Aorta (tissue), 5 donors: ENCODE measurements at regions not wholly inside any gene's neighbourhood (a gene's known extent, or its start where the extent isn't known, plus 50 kb on each side); places are given as distances from the start of the nearest gene placed in this dataset.

Experiments
- ATAC-seq: fragments of 200-7000 bp; cut with Tn5 transposase; one replicate; pipeline ENCODE4 v1.9.1; 2022; ENCODE audit warnings: moderate library complexity; ENCODE audit not compliant: low FRiP score
- DNase-seq, 2 donors: peaks; one replicate each; pipeline ENCODE4 v3.0.0-alpha.2; 2020
- H3K27ac ChIP-seq, 2 donors: one replicate each; pipeline ENCODE4 v1.5.1; 2013; ENCODE audit warnings: low read length in 2 of 2, mild to moderate bottlenecking in 2 of 2, moderate library complexity in 2 of 2, control low read depth in 1 of 2, inconsistent platforms in 1 of 2, low read depth in 1 of 2
- H3K27me3 ChIP-seq, 2 donors: one replicate each; pipeline ENCODE4 v1.6.1; 2013; ENCODE audit warnings: control low read depth in 1 of 2, low read length in 1 of 2, mild to moderate bottlenecking in 1 of 2, moderate library complexity in 1 of 2; ENCODE audit not compliant: insufficient read depth in 2 of 2, control insufficient read depth in 1 of 2
- H3K36me3 ChIP-seq, 2 donors: one replicate each; pipeline ENCODE4 v1.6.1; 2013; ENCODE audit warnings: control low read depth in 1 of 2, low read length in 1 of 2, mild to moderate bottlenecking in 1 of 2; ENCODE audit not compliant: insufficient read depth in 2 of 2, control insufficient read depth in 1 of 2
- H3K4me1 ChIP-seq, 2 donors: one replicate each; pipeline ENCODE4 v1.6.1; 2013; ENCODE audit warnings: low read length in 2 of 2, control low read depth in 1 of 2, mild to moderate bottlenecking in 1 of 2, moderate library complexity in 1 of 2; ENCODE audit not compliant: insufficient read depth in 2 of 2, control insufficient read depth in 1 of 2
- H3K4me3 ChIP-seq, 2 donors: one replicate each; pipeline ENCODE4 v1.5.1; 2013; ENCODE audit warnings: low read length in 2 of 2, control low read depth in 1 of 2, mild to moderate bottlenecking in 1 of 2
- H3K9me3 ChIP-seq: one replicate; pipeline ENCODE4 v1.6.1; 2013; ENCODE audit warnings: mild to moderate bottlenecking, low read length; ENCODE audit not compliant: control insufficient read depth
- WGBS, 2 donors: extraction: QIAGEN DNeasy Blood & Tissue Kit; methylation state at CpG; one replicate each; pipeline ENCODE4 v1.1.7; 2013; 5-methylcytosine and 5-hydroxymethylcytosine counted together
- intact Hi-C, 2 donors: fragments of 100-400 bp; cut with DNase I; formaldehyde crosslinking; loops; one replicate each; pipeline versions ENCODE4 v1.14.2 to v1.15.0; 2022
- donor health status: healthy with polysubstance abuse.
- donor health status: Bipolar disorder and iron deficiency.
- donor health status: DM: no; HTN: no; CAD: no.
- donor health status: DM: no; HTN: no; CAD: no.
- donor health status: DM: yes; HTN: yes; CAD: no.

DNA sequence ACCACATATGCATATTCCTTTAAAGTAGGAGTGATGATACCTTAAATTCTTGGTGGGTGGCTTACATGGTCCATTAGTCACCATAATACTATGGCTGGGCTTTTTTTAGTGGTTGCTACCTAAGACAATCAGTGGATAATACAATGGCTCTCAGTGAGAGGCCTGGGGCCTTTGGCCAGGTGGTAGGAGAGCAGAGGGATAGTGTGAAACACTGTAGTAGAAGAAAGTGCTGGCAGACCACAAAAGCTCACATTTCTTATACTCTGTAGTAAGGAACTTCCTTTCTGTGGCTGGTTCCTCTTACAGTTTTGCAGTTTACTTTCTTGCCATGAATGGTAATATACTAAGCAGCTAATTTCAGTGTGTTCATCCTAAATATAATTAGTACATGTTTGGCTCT is 583.5 kb downstream of the XIRP2 start:
- ATAC-seq (no peak), DNase-seq (no peak)
- no peak overlapping the region for H3K4me3 ChIP-seq
- no peaks in the 10 kb centered on the region for H3K36me3 ChIP-seq
- no peaks in the 10 kb centered on the region for H3K27me3 ChIP-seq
- no peaks in the 10 kb centered on the region for H3K4me1 ChIP-seq
- no peaks in the 10 kb centered on the region for H3K9me3 ChIP-seq
- no peak overlapping the region for H3K27ac ChIP-seq
- intact Hi-C loops, result no loop called here

DNA sequence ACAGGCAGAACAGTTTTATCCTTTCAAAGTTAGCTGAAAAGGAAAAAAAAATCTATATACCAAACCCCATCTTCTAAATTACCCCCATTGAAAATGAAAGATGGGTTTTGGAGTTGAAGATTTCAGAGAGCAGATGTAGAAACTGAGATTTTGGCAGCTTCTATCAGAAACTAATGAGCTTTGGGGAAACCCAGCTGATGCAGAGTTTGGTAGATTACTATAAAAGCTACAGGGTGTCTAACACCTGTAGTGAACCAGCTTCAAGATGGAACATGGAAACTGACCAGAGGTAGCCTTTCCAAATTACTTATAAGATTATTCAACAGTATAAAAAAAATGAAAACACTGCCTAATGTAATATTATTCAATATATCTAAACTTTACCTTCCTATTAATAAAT is 583.1 kb downstream of the XIRP2 start:
- intact Hi-C loops, result no loop called here
- Histone ChIP-seq H3K4me3 (no peak overlapping the region), H3K36me3 (no peaks in the 10 kb centered on the region), H3K27me3 (no peaks in the 10 kb centered on the region), H3K4me1 (no peaks in the 10 kb centered on the region), H3K9me3 (no peaks in the 10 kb centered on the region), H3K27ac (no peak overlapping the region)
- ATAC-seq (no peak), DNase-seq (no peak)

DNA sequence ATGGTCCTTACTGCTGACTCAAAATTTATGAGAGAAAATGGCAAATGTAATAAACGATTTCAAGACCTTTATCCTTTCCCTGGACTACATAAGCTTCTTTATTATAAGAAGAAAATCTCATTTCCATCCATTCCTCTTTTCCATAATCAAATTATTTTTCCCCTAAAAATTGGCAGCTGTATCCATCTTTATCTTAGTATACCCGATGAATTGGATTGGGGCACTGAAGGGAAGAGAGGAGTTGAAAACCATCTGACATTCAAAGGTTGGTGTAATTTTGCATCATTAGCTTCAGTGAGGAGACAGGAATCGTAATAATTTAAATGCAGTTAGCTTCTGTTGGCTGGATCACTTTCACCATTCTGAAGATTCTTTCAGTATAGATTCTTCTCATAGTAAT is 574.1 kb downstream of the XIRP2 start:
- Histone ChIP-seq H3K27me3 (no peaks in the 10 kb centered on the region), H3K36me3 (no peaks in the 10 kb centered on the region), H3K27ac (no peak overlapping the region), H3K4me3 (no peak overlapping the region), H3K4me1 (no peaks in the 10 kb centered on the region), H3K9me3 (peaks cover 1% of the 10 kb centered on the region)
- WGBS, 2 donors, result 75 to 78% methylated on average over 3 of the region's 3 CpGs
- ATAC-seq (no peak), DNase-seq (no peak)
- intact Hi-C loops, result no loop called here

DNA sequence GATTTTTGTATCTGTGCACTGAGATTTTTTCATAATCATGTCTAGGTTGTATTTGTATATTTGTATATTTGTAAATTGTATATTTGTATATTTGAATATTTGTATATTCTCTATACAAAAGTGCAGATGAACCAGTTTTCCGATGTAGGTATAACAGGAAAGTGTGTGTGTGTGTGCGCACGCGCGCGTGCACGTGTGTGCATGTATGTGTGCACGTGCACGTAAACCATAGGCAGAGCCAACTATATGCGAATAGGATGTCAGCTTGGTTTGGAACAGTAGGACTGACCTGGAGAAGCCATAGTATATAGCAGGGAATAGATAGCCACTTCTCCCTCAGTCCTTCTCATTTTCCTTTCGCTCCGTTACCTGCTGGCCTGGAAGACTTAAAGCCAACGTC is 565.8 kb downstream of the XIRP2 start:
- ATAC-seq (no peak), DNase-seq (no peak)
- no peaks in the 10 kb centered on the region for H3K9me3 ChIP-seq
- WGBS, 2 donors, result 87 to 96% methylated on average over 13 of the region's 13 CpGs
- no peak overlapping the region for H3K27ac ChIP-seq
- no peaks in the 10 kb centered on the region for H3K27me3 ChIP-seq
- no peak overlapping the region for H3K4me3 ChIP-seq
- no peaks in the 10 kb centered on the region for H3K4me1 ChIP-seq
- no peaks in the 10 kb centered on the region for H3K36me3 ChIP-seq
- intact Hi-C loops, result no loop called here

GRCh38 chr2:167451496-167452289 is 563.4 kb downstream of the XIRP2 start:
- 78 to 81% methylated on average over 9 of the region's 9 CpGs for WGBS, 2 donors
- H3K36me3 ChIP-seq, result no peaks in the 10 kb centered on the region
- no peak overlapping the region for H3K27ac ChIP-seq
- no peaks in the 10 kb centered on the region for H3K27me3 ChIP-seq
- DNase-seq (no peak), ATAC-seq (no peak)
- H3K4me1 ChIP-seq, result no peaks in the 10 kb centered on the region
- H3K9me3 ChIP-seq, result peaks cover 3% of the 10 kb centered on the region
- intact Hi-C loops, result no loop called here
- H3K4me3 ChIP-seq, result no peak overlapping the region

DNA sequence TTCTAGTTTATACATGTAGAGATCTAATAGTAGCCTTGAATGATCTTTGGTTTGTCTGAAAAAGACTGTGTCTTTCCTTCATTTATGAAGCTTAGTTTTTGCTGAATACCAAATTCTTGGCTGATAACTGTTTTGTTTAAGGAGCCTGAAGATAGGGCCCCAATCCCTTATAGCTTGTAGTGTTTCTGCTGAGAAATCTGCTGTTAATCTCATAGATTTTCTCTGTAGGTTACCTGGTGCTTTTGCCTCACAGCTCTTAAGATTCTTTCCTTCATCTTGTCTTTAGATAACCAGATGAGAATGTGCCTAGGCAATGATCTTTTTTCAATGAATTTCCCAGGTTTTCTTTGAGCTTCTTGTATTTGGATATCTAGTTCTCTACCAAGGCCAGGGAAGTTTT is 562.1 kb downstream of the XIRP2 start:
- Histone ChIP-seq H3K4me3 (no peak overlapping the region), H3K27me3 (no peaks in the 10 kb centered on the region), H3K9me3 (peaks cover 3% of the 10 kb centered on the region), H3K4me1 (no peaks in the 10 kb centered on the region), H3K36me3 (no peaks in the 10 kb centered on the region), H3K27ac (no peak overlapping the region)
- intact Hi-C loops, result no loop called here
- no peak for DNase-seq
- ATAC-seq, result no peak

GRCh38 chr2:167440382-167440781 is 552.1 kb downstream of the XIRP2 start:
- DNase-seq (no peak), ATAC-seq (no peak)
- intact Hi-C loops, result no loop called here
- Histone ChIP-seq H3K9me3 (no peaks in the 10 kb centered on the region), H3K27me3 (no peaks in the 10 kb centered on the region), H3K4me3 (no peak overlapping the region), H3K36me3 (no peaks in the 10 kb centered on the region), H3K4me1 (no peaks in the 10 kb centered on the region), H3K27ac (no peak overlapping the region)

GRCh38 chr2:167438206-167438605 is 549.9 kb downstream of the XIRP2 start:
- ATAC-seq, result no peak
- Histone ChIP-seq H3K27me3 (no peaks in the 10 kb centered on the region), H3K4me3 (no peak overlapping the region), H3K4me1 (no peaks in the 10 kb centered on the region), H3K9me3 (no peaks in the 10 kb centered on the region), H3K36me3 (no peaks in the 10 kb centered on the region), H3K27ac (no peak overlapping the region)
- 43 to 59% methylated on average over 2 of the region's 2 CpGs for WGBS, 2 donors
- no peak for DNase-seq
- intact Hi-C loops, result no loop called here

DNA sequence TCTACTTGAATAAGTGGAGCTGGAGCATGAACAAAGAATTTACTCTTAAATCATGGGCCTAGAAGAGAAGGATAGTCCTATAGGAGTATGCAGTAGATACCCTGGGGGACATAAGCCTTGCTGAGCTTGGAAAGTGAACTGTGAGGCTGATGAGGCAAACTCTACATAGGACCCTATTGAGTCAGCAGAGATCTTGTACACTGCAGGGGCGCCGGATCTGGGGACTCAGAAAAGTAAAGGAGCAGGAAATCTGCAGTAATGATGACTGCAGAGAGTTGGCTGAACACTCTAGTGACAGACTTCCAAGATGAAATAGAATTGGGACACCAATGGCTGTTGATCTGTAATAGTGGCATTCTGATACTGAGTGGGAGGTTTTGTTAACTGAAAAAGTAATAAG is 543.7 kb downstream of the XIRP2 start:
- no peak for DNase-seq
- Histone ChIP-seq H3K27ac (no peak overlapping the region), H3K4me3 (no peak overlapping the region), H3K9me3 (no peaks in the 10 kb centered on the region), H3K36me3 (no peaks in the 10 kb centered on the region), H3K27me3 (no peaks in the 10 kb centered on the region), H3K4me1 (no peaks in the 10 kb centered on the region)
- intact Hi-C loops, result no loop called here
- ATAC-seq, result no peak
- WGBS, 2 donors, result 85 to 89% methylated on average over 2 of the region's 2 CpGs
